Retina (tissue), 1 donor: ENCODE measurements at regions not wholly inside any gene's neighbourhood (a gene's known extent, or its start where the extent isn't known, plus 50 kb on each side); places are given as distances from the start of the nearest gene placed in this dataset.
"Not testable (repeated sequence)": the region's sequence is repeated elsewhere in the genome, so short reads cannot be mapped to it uniquely, and the experiment has no call there.

Experiments
- DNase-seq: peaks from one replicate; pipeline ENCODE4 v3.0.0-alpha.2; 2016

- no peak for DNase-seq
Observed at GRCh38 chr2:77578354-77578753, 56.2 kb upstream of the LRRTM4 start.

GRCh38 chr2:77579076-77579769 lies 57.0 kb upstream of the LRRTM4 start:
- DNase-seq: no peak

- DNase-seq: no peak
Observed at GRCh38 chr2:77588438-77588837, 66.3 kb upstream of the LRRTM4 start.

GRCh38 chr2:77590298-77590917 lies 68.2 kb upstream of the LRRTM4 start:
- no peak for DNase-seq

- DNase-seq: not testable (repeated sequence)
Observed at GRCh38 chr2:77592955-77593354, 70.8 kb upstream of the LRRTM4 start.

- DNase-seq: no peak
Observed at GRCh38 chr2:77602771-77603170, 80.6 kb upstream of the LRRTM4 start.

GRCh38 chr2:77604953-77605929 lies 83.1 kb upstream of the LRRTM4 start:
- DNase-seq: no peak

GRCh38 chr2:77608510-77608909 lies 86.3 kb upstream of the LRRTM4 start:
- no peak for DNase-seq

GRCh38 chr2:77629539-77629938 lies 107.4 kb upstream of the LRRTM4 start:
- peak; percentile 18 for DNase-seq

- no peak for DNase-seq
Observed at GRCh38 chr2:77631007-77631406, 108.8 kb upstream of the LRRTM4 start.

- no peak for DNase-seq
Observed at GRCh38 chr2:77633601-77634000, 111.4 kb upstream of the LRRTM4 start.

- no peak for DNase-seq
Observed at GRCh38 chr2:77640924-77641323, 118.7 kb upstream of the LRRTM4 start.

GRCh38 chr2:77642339-77642738 lies 120.2 kb upstream of the LRRTM4 start:
- no peak for DNase-seq

GRCh38 chr2:77649856-77650255 lies 127.7 kb upstream of the LRRTM4 start:
- DNase-seq: no peak

GRCh38 chr2:77652499-77652898 lies 130.3 kb upstream of the LRRTM4 start:
- DNase-seq: no peak

- no peak for DNase-seq
Observed at GRCh38 chr2:77664491-77664890, 142.3 kb upstream of the LRRTM4 start.

GRCh38 chr2:77666251-77666980 lies 144.2 kb upstream of the LRRTM4 start:
- DNase-seq: no peak

GRCh38 chr2:77684543-77685319 lies 162.6 kb upstream of the LRRTM4 start:
- not testable (repeated sequence) for DNase-seq

GRCh38 chr2:77712601-77713000 lies 190.4 kb upstream of the LRRTM4 start:
- no peak for DNase-seq

- no peak for DNase-seq
Observed at GRCh38 chr2:77713412-77713811, 191.2 kb upstream of the LRRTM4 start.

GRCh38 chr2:77720115-77720514 lies 197.9 kb upstream of the LRRTM4 start:
- DNase-seq: no peak

- no peak for DNase-seq
Observed at GRCh38 chr2:77721593-77721992, 199.4 kb upstream of the LRRTM4 start.
